HepG2 (cell line): ENCODE measurements at regions not wholly inside any gene's neighbourhood (a gene's known extent, or its start where the extent isn't known, plus 50 kb on each side); places are given as distances from the start of the nearest gene placed in this dataset.

Experiments
- AGO2 ChIP-seq: fragments of 200-400 bp; formaldehyde crosslinking; optimal IDR thresholded peaks from 2 replicates; pipeline ENCODE3; 2017; ENCODE audit warnings: mild to moderate bottlenecking, low read depth, low read length, moderate library complexity
- HMGXB3 ChIP-seq: sonication (generic); formaldehyde crosslinking; IDR thresholded peaks from 2 replicates; pipeline ENCODE4 v1.4.0; 2020; ENCODE audit warnings: missing genetic modification reagents, borderline replicate concordance
- ZBTB49 ChIP-seq: sonication (generic); formaldehyde crosslinking; IDR thresholded peaks from 2 replicates; pipeline ENCODE4 v1.4.0; 2020; ENCODE audit warnings: missing genetic modification reagents, borderline replicate concordance

GRCh38 chr10:44786286-44786850 is 124.8 kb upstream of the TMEM72 start:
- no peak for TF ChIP-seq AGO2
- TF ChIP-seq ZBTB49 = no peak
- TF ChIP-seq HMGXB3 = no peak
